NB4 (cell line): ENCODE measurements at regions not wholly inside any gene's neighbourhood (a gene's known extent, or its start where the extent isn't known, plus 50 kb on each side); places are given as distances from the start of the nearest gene placed in this dataset.

Experiments
- DNase-seq: peaks from one replicate; pipeline ENCODE4 v3.0.0; 2010; ENCODE audit warnings: low read depth
- H3K4me3 ChIP-seq: one replicate; pipeline ENCODE4 v1.5.1; 2011; ENCODE audit warnings: mild to moderate bottlenecking, low read depth, low read length, moderate library complexity
- MYC ChIP-seq: IDR thresholded peaks from 2 replicates; pipeline ENCODE4 v1.6.1; 2011; ENCODE audit warnings: low read depth, low read length
- POLR2A ChIP-seq: IDR thresholded peaks from 2 replicates; pipeline ENCODE4 v1.6.1; 2011; ENCODE audit warnings: mild to moderate bottlenecking; ENCODE audit not compliant: insufficient read length; ENCODE audit errors: extremely low read depth
- TF ChIP-seq, protein P1 (sequence below): IDR thresholded peaks from one replicate; pipeline ENCODE4 v1.5.1; 2012; ENCODE audit warnings: low read depth, low read length
- TF ChIP-seq, protein P2 (sequence below): IDR thresholded peaks from 2 replicates; pipeline ENCODE4 v1.6.1; 2011; ENCODE audit warnings: low read depth, low read length

- H3K4me3 ChIP-seq: no peak overlapping the region
- no peak for DNase-seq
- TF ChIP-seq, protein P1, sequence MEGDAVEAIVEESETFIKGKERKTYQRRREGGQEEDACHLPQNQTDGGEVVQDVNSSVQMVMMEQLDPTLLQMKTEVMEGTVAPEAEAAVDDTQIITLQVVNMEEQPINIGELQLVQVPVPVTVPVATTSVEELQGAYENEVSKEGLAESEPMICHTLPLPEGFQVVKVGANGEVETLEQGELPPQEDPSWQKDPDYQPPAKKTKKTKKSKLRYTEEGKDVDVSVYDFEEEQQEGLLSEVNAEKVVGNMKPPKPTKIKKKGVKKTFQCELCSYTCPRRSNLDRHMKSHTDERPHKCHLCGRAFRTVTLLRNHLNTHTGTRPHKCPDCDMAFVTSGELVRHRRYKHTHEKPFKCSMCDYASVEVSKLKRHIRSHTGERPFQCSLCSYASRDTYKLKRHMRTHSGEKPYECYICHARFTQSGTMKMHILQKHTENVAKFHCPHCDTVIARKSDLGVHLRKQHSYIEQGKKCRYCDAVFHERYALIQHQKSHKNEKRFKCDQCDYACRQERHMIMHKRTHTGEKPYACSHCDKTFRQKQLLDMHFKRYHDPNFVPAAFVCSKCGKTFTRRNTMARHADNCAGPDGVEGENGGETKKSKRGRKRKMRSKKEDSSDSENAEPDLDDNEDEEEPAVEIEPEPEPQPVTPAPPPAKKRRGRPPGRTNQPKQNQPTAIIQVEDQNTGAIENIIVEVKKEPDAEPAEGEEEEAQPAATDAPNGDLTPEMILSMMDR: no peak
- no peak for TF ChIP-seq MYC
- TF ChIP-seq, protein P2, sequence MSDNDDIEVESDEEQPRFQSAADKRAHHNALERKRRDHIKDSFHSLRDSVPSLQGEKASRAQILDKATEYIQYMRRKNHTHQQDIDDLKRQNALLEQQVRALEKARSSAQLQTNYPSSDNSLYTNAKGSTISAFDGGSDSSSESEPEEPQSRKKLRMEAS: no peak
- TF ChIP-seq POLR2A: no peak
Measured at GRCh38 chr6:55664591-55665587, 85.9 kb upstream of the HMGCLL1 start.

DNA sequence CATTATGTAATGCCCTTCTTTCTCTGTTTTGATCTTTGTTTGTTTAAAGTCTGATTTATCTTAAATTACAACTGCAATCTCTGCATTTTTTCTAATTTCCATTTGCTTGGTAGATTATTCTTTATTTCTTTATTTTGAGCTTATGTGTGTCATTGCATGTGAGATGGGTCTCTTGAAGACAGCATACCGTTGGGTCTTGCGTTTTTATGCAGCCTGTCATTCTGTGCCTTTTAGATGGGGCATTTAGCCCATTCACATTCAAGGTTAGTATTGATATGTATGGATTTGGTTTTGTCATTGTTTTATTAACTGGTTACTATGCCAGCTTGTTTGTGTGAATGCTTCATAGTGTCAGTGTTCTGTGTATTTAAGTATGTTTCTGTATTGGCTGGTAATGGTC is 84.9 kb upstream of the HMGCLL1 start:
- no peak for DNase-seq
- TF ChIP-seq MYC: no peak
- TF ChIP-seq, protein P2: no peak
- TF ChIP-seq, protein P1: no peak
- H3K4me3 ChIP-seq: no peak overlapping the region

DNA sequence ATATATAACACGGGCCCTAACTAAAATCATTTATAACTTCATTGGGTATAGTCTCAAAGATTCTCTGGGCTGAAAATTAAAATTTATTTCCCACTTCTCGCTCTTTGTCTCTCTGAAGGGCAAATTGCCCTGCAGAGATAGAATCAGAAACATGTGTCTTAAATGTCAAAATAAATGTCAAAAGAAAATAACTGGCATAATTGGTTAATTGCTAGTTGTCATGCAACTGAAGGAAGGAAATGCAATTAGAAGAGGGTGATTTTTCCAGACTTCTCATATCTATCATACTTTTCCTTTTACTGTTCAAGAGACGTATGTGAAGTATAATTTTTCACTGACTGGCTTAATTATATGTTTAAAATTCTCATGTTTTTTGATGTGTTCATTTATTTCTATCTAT is 80.3 kb upstream of the HMGCLL1 start:
- TF ChIP-seq, protein P1: no peak
- TF ChIP-seq POLR2A (no peak), MYC (no peak)
- TF ChIP-seq, protein P2: no peak
- no peak for DNase-seq
- H3K4me3 ChIP-seq: no peak overlapping the region

GRCh38 chr6:55654445-55654844 is 75.5 kb upstream of the HMGCLL1 start:
- no peak for DNase-seq
- no peak overlapping the region for H3K4me3 ChIP-seq
- no peak for TF ChIP-seq POLR2A
- TF ChIP-seq, protein P2: no peak
- TF ChIP-seq, protein P1: no peak
- no peak for TF ChIP-seq MYC

DNA sequence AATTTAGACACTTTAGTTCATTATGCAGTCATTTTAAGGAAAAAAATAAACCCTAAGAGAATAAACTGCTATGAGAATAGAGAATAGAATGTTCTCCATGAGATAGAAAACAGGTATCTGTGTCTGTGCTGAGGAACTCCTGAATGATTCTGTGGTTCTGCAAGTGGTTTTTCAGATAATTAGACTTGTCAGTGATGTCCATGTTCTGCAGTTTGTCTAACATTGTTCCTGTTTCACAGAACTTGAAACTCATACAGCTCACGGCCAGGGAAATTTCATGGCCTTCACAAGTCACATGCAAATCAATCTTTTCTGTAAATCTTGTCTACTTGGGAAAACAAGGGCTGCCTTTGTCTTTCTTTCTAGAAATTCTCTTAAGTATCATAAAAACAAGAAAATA is 73.4 kb upstream of the HMGCLL1 start:
- no peak for TF ChIP-seq MYC
- TF ChIP-seq, protein P2: no peak
- no peak for DNase-seq
- H3K4me3 ChIP-seq: no peak overlapping the region

GRCh38 chr6:55651015-55651414 is 72.0 kb upstream of the HMGCLL1 start:
- DNase-seq: no peak
- TF ChIP-seq MYC (no peak), POLR2A (no peak)
- TF ChIP-seq, protein P1: no peak
- TF ChIP-seq, protein P2: no peak
- no peak overlapping the region for H3K4me3 ChIP-seq
